Stomach (tissue), 4 donors: ENCODE measurements at regions not wholly inside any gene's neighbourhood (a gene's known extent, or its start where the extent isn't known, plus 50 kb on each side); places are given as distances from the start of the nearest gene placed in this dataset.

Experiments used
- POLR2A ChIP-seq, 4 donors: fragments of 450-650 bp; IDR thresholded peaks; one replicate each; pipeline ENCODE4 v1.6.1; 2016; ENCODE audit warnings: antibody characterized with exemption in 4 of 4, control low read depth in 2 of 4, mild to moderate bottlenecking in 1 of 4, moderate library complexity in 1 of 4
- TF ChIP-seq, protein P1 (sequence below), 7 experiments: fragments of 450-650 bp in 4 of 7; fragments of 200-600 bp in 3 of 7; sonication (generic) in 3 of 7; IDR thresholded peaks; one replicate each; pipeline ENCODE4 v1.5.1; 2016 to 2019; ENCODE audit warnings: antibody characterized with exemption in 7 of 7, control low read depth in 2 of 7, mild to moderate bottlenecking in 1 of 7

DNA sequence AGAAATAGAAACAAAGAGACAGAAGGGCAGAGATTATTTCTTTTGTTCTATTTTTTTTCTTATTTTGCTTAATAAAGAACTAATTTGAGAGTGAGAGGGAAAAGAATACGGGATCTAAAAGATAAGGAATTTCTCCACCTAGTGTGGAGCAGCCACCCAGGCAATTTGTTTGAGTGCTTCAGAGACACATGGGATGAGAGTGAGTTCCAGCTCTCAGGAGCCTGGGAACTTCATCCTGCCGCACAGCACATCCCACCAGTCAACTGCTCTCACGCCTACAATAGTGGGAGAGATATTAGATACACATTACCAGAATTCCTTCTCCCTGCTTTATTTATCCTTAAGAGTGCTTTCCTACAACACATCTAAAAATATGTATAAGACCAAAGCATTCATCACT lies 946.4 kb downstream of the PDHA2 start:
- TF ChIP-seq POLR2A (IDR thresholded peaks at IDR 0.05) = no peak
- TF ChIP-seq, protein P1, sequence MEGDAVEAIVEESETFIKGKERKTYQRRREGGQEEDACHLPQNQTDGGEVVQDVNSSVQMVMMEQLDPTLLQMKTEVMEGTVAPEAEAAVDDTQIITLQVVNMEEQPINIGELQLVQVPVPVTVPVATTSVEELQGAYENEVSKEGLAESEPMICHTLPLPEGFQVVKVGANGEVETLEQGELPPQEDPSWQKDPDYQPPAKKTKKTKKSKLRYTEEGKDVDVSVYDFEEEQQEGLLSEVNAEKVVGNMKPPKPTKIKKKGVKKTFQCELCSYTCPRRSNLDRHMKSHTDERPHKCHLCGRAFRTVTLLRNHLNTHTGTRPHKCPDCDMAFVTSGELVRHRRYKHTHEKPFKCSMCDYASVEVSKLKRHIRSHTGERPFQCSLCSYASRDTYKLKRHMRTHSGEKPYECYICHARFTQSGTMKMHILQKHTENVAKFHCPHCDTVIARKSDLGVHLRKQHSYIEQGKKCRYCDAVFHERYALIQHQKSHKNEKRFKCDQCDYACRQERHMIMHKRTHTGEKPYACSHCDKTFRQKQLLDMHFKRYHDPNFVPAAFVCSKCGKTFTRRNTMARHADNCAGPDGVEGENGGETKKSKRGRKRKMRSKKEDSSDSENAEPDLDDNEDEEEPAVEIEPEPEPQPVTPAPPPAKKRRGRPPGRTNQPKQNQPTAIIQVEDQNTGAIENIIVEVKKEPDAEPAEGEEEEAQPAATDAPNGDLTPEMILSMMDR (IDR thresholded peaks at IDR 0.05) = no peak
